ENCODE measurements at regions not wholly inside any gene's neighbourhood (a gene's known extent, or its start where the extent isn't known, plus 50 kb on each side); places are given as distances from the start of the nearest gene placed in this dataset.

DNA sequence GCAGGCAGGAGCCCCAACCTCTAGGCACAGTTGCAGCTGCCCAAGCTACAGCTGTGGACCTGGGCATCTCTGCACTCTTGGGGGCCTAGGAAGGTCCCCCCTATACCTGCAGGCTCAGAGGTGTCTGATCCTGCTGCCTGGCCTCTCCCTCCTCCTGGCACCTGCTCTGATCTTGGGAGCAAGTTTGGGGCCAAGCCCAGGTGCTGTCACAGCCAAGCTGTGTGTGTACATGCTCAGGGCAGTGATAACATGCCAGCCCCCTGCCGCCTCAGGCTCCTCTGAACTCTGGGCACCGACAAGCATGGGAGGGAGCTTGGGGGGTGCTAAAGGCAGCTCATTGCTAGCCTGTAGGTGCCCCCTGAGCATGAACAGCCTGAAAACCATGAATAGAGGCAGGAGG lies 829.6 kb upstream of the VRK2 start (continued):
- TF ChIP-seq, protein P1, sequence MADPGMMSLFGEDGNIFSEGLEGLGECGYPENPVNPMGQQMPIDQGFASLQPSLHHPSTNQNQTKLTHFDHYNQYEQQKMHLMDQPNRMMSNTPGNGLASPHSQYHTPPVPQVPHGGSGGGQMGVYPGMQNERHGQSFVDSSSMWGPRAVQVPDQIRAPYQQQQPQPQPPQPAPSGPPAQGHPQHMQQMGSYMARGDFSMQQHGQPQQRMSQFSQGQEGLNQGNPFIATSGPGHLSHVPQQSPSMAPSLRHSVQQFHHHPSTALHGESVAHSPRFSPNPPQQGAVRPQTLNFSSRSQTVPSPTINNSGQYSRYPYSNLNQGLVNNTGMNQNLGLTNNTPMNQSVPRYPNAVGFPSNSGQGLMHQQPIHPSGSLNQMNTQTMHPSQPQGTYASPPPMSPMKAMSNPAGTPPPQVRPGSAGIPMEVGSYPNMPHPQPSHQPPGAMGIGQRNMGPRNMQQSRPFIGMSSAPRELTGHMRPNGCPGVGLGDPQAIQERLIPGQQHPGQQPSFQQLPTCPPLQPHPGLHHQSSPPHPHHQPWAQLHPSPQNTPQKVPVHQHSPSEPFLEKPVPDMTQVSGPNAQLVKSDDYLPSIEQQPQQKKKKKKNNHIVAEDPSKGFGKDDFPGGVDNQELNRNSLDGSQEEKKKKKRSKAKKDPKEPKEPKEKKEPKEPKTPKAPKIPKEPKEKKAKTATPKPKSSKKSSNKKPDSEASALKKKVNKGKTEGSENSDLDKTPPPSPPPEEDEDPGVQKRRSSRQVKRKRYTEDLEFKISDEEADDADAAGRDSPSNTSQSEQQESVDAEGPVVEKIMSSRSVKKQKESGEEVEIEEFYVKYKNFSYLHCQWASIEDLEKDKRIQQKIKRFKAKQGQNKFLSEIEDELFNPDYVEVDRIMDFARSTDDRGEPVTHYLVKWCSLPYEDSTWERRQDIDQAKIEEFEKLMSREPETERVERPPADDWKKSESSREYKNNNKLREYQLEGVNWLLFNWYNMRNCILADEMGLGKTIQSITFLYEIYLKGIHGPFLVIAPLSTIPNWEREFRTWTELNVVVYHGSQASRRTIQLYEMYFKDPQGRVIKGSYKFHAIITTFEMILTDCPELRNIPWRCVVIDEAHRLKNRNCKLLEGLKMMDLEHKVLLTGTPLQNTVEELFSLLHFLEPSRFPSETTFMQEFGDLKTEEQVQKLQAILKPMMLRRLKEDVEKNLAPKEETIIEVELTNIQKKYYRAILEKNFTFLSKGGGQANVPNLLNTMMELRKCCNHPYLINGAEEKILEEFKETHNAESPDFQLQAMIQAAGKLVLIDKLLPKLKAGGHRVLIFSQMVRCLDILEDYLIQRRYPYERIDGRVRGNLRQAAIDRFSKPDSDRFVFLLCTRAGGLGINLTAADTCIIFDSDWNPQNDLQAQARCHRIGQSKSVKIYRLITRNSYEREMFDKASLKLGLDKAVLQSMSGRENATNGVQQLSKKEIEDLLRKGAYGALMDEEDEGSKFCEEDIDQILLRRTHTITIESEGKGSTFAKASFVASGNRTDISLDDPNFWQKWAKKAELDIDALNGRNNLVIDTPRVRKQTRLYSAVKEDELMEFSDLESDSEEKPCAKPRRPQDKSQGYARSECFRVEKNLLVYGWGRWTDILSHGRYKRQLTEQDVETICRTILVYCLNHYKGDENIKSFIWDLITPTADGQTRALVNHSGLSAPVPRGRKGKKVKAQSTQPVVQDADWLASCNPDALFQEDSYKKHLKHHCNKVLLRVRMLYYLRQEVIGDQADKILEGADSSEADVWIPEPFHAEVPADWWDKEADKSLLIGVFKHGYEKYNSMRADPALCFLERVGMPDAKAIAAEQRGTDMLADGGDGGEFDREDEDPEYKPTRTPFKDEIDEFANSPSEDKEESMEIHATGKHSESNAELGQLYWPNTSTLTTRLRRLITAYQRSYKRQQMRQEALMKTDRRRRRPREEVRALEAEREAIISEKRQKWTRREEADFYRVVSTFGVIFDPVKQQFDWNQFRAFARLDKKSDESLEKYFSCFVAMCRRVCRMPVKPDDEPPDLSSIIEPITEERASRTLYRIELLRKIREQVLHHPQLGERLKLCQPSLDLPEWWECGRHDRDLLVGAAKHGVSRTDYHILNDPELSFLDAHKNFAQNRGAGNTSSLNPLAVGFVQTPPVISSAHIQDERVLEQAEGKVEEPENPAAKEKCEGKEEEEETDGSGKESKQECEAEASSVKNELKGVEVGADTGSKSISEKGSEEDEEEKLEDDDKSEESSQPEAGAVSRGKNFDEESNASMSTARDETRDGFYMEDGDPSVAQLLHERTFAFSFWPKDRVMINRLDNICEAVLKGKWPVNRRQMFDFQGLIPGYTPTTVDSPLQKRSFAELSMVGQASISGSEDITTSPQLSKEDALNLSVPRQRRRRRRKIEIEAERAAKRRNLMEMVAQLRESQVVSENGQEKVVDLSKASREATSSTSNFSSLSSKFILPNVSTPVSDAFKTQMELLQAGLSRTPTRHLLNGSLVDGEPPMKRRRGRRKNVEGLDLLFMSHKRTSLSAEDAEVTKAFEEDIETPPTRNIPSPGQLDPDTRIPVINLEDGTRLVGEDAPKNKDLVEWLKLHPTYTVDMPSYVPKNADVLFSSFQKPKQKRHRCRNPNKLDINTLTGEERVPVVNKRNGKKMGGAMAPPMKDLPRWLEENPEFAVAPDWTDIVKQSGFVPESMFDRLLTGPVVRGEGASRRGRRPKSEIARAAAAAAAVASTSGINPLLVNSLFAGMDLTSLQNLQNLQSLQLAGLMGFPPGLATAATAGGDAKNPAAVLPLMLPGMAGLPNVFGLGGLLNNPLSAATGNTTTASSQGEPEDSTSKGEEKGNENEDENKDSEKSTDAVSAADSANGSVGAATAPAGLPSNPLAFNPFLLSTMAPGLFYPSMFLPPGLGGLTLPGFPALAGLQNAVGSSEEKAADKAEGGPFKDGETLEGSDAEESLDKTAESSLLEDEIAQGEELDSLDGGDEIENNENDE (IDR thresholded peaks at IDR 0.05; ENCODE audit: insufficient replicate concordance, low read length): no peak
- TF ChIP-seq TAF7 (optimal IDR thresholded peaks at IDR 0.05; ENCODE audit: borderline replicate concordance, low read depth, low read length) (no peak), RXRA (IDR thresholded peaks at IDR 0.05; ENCODE audit: insufficient read depth, low read depth, low read length) (no peak), TBP (IDR thresholded peaks at IDR 0.05; ENCODE audit: low read depth, low read length) (no peak), EP300 (IDR thresholded peaks at IDR 0.05; ENCODE audit: borderline replicate concordance in 1 of 2, low read depth in 2 of 2, low read length in 2 of 2) (no peak), EZH2 (IDR thresholded peaks at IDR 0.05; ENCODE audit: low read depth, low read length, severe bottlenecking) (no peak), SAP30 (IDR thresholded peaks at IDR 0.05; ENCODE audit: insufficient read depth, insufficient replicate concordance, low read length) (no peak), MAFK (IDR thresholded peaks at IDR 0.05; ENCODE audit: low read depth, low read length) (no peak), CBX8 (IDR thresholded peaks at IDR 0.05; ENCODE audit: borderline replicate concordance, low read depth, low read length) (no peak)
- TF ChIP-seq, protein P2, sequence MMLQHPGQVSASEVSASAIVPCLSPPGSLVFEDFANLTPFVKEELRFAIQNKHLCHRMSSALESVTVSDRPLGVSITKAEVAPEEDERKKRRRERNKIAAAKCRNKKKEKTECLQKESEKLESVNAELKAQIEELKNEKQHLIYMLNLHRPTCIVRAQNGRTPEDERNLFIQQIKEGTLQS (IDR thresholded peaks at IDR 0.05; ENCODE audit: insufficient read depth, low read depth, low read length): no peak
- TF ChIP-seq, protein P3, sequence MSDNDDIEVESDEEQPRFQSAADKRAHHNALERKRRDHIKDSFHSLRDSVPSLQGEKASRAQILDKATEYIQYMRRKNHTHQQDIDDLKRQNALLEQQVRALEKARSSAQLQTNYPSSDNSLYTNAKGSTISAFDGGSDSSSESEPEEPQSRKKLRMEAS (IDR thresholded peaks at IDR 0.05): no peak

Measured in H1 (cell line).